Panc1 (cell line): ENCODE measurements at regions not wholly inside any gene's neighbourhood (a gene's known extent, or its start where the extent isn't known, plus 50 kb on each side); places are given as distances from the start of the nearest gene placed in this dataset.

Experiments used
- ATAC-seq: fragments of 200-7000 bp; cut with Tn5 transposase; 2 replicates; pipeline ENCODE4 v1.9.1; 2020; ENCODE audit warnings: mild to moderate bottlenecking, moderate library complexity
- BruUV-seq: library from RNA; stranded (reverse); fragments of 400-500 nt; replicated peaks from 2 replicates; lab custom pipeline; 2021; lab: Mats Ljungman, UMichigan
- CTCF ChIA-PET: fragments of 300-600 bp; sonication (Branson Sonifier 250); formaldehyde crosslinking; loops from one replicate; lab custom pipeline; 2022; ENCODE audit warnings: antibody characterized with exemption; lab: Charles Lee
- POLR2A ChIA-PET: fragments of 300-600 bp; sonication (Branson Sonifier 250); formaldehyde crosslinking; loops from one replicate; lab custom pipeline; 2022; ENCODE audit warnings: antibody characterized with exemption; lab: Charles Lee
- DNase-seq: peaks from one replicate; pipeline ENCODE4 v3.0.0-alpha.2; 2010; ENCODE audit warnings: low read depth, low spot score
- H3K27ac ChIP-seq: 2 replicates; pipeline ENCODE4 v1.5.1; 2011; ENCODE audit warnings: mild to moderate bottlenecking, low read length, inconsistent platforms
- H3K27me3 ChIP-seq: fragments of 200-500 bp; sonication (Bioruptor generic); 2 replicates; pipeline ENCODE4 v1.6.0; 2014; ENCODE audit warnings: low read length, inconsistent platforms; ENCODE audit not compliant: control insufficient read depth, insufficient read depth
- H3K36me3 ChIP-seq: fragments of 200-500 bp; sonication (Bioruptor generic); 2 replicates; pipeline ENCODE4 v1.5.1; 2014; ENCODE audit warnings: inconsistent platforms, mild to moderate bottlenecking, low read length, moderate library complexity; ENCODE audit not compliant: control insufficient read depth, insufficient read depth
- H3K4me1 ChIP-seq: 2 replicates; pipeline ENCODE4 v1.5.1; 2011; ENCODE audit warnings: inconsistent platforms, mild to moderate bottlenecking, low read length, moderate library complexity; ENCODE audit not compliant: control insufficient read depth, insufficient read depth
- H3K4me3 ChIP-seq, 2 experiments: 2 replicates each; pipeline ENCODE4 v1.5.1; 2011 to 2012; ENCODE audit warnings: low read depth in 2 of 2, low read length in 2 of 2, mild to moderate bottlenecking in 2 of 2, inconsistent platforms in 1 of 2, moderate library complexity in 1 of 2
- H3K9me3 ChIP-seq: fragments of 200-500 bp; sonication (Bioruptor generic); 2 replicates; pipeline ENCODE4 v1.5.1; 2014; ENCODE audit warnings: low read depth, mild to moderate bottlenecking, inconsistent platforms, low read length, moderate library complexity; ENCODE audit not compliant: control insufficient read depth, insufficient read depth
- POLR2AphosphoS5 ChIP-seq: IDR thresholded peaks from 2 replicates; pipeline ENCODE4 v1.6.1; 2012; ENCODE audit warnings: mild to moderate bottlenecking, low read depth, low read length, moderate library complexity
- SIN3A ChIP-seq: IDR thresholded peaks from 2 replicates; pipeline ENCODE4 v1.6.1; 2012; ENCODE audit warnings: low read depth, mild to moderate bottlenecking, low read length, moderate library complexity, borderline replicate concordance; ENCODE audit not compliant: insufficient read depth
- TCF7L2 ChIP-seq: IDR thresholded peaks from 2 replicates; pipeline ENCODE4 v1.6.1; 2011; ENCODE audit warnings: mild to moderate bottlenecking, low read depth, low read length, inconsistent platforms
- in situ Hi-C: cut with HindIII; loops from 2 replicates; pipeline ENCODE4 v1.10.0; 2016; ENCODE audit warnings: low sequenced_read_pairs, low pct_unique_long_range_greater_than_20kb
- intact Hi-C: fragments of 100-400 bp; cut with micrococcal nuclease; formaldehyde crosslinking; loops from one replicate; pipeline ENCODE4 v1.10.0; 2022; ENCODE audit not compliant: unreplicated experiment
- TF ChIP-seq, protein P1 (sequence below), 2 experiments: IDR thresholded peaks; 2 replicates each; pipeline ENCODE4 v1.6.1; 2011 to 2012; ENCODE audit warnings: low read depth in 2 of 2, control low read depth in 1 of 2, low read length in 1 of 2, mild to moderate bottlenecking in 1 of 2, moderate library complexity in 1 of 2; ENCODE audit not compliant: insufficient read depth in 1 of 2
- TF ChIP-seq, protein P2 (sequence below): fragments of 450-650 bp; IDR thresholded peaks from 2 replicates; pipeline ENCODE4 v1.5.1; 2017; ENCODE audit warnings: mild to moderate bottlenecking

DNA sequence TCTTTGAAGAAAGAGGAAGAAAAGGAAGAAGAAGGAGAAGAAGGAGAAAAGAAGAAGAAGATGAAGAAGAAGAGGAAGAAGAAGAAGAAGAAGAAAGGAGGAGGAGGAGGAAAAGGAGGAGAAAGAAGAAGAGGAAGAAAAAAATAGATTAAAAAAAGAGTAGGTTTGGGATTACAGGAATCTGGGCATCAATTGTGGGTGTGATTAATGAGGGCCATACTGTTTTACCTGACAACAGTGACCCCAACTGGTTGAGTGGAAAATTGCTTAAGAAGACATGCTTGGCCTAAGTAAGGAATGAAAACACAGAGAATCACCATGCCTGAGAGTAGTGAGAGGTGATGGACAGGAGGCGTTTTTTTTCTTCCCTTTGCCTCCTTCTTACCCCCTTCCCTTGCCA is 114.6 kb downstream of the FAM170A start:
- Histone ChIP-seq H3K36me3 (no peaks in the 10 kb centered on the region), H3K27me3 (no peaks in the 10 kb centered on the region; the same call in 1 of the 2 replicates), H3K4me3 (no peak overlapping the region), H3K4me1 (no peaks in the 10 kb centered on the region), H3K27ac (no peak overlapping the region), H3K9me3 (no peaks in the 10 kb centered on the region)
- ATAC-seq (no peak), DNase-seq (peak; percentile 13)
- intact Hi-C loops = loop anchor here (5.0 kb wide), 1 partner anchor 272 kb away; no protein-coding TSS in a partner anchor
- CTCF ChIA-PET = no interaction called here
- in situ Hi-C loops = no loop called here
- BruUV-seq = no TSS peak
- TF ChIP-seq, protein P1, sequence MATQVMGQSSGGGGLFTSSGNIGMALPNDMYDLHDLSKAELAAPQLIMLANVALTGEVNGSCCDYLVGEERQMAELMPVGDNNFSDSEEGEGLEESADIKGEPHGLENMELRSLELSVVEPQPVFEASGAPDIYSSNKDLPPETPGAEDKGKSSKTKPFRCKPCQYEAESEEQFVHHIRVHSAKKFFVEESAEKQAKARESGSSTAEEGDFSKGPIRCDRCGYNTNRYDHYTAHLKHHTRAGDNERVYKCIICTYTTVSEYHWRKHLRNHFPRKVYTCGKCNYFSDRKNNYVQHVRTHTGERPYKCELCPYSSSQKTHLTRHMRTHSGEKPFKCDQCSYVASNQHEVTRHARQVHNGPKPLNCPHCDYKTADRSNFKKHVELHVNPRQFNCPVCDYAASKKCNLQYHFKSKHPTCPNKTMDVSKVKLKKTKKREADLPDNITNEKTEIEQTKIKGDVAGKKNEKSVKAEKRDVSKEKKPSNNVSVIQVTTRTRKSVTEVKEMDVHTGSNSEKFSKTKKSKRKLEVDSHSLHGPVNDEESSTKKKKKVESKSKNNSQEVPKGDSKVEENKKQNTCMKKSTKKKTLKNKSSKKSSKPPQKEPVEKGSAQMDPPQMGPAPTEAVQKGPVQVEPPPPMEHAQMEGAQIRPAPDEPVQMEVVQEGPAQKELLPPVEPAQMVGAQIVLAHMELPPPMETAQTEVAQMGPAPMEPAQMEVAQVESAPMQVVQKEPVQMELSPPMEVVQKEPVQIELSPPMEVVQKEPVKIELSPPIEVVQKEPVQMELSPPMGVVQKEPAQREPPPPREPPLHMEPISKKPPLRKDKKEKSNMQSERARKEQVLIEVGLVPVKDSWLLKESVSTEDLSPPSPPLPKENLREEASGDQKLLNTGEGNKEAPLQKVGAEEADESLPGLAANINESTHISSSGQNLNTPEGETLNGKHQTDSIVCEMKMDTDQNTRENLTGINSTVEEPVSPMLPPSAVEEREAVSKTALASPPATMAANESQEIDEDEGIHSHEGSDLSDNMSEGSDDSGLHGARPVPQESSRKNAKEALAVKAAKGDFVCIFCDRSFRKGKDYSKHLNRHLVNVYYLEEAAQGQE (IDR thresholded peaks at IDR 0.05; ENCODE audit: insufficient read depth in 1 of 2, low read depth in 2 of 2, low read length in 1 of 2) = no peak
- TF ChIP-seq, protein P2, sequence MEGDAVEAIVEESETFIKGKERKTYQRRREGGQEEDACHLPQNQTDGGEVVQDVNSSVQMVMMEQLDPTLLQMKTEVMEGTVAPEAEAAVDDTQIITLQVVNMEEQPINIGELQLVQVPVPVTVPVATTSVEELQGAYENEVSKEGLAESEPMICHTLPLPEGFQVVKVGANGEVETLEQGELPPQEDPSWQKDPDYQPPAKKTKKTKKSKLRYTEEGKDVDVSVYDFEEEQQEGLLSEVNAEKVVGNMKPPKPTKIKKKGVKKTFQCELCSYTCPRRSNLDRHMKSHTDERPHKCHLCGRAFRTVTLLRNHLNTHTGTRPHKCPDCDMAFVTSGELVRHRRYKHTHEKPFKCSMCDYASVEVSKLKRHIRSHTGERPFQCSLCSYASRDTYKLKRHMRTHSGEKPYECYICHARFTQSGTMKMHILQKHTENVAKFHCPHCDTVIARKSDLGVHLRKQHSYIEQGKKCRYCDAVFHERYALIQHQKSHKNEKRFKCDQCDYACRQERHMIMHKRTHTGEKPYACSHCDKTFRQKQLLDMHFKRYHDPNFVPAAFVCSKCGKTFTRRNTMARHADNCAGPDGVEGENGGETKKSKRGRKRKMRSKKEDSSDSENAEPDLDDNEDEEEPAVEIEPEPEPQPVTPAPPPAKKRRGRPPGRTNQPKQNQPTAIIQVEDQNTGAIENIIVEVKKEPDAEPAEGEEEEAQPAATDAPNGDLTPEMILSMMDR = peak; percentile 47
- POLR2A ChIA-PET = no interaction called here

DNA sequence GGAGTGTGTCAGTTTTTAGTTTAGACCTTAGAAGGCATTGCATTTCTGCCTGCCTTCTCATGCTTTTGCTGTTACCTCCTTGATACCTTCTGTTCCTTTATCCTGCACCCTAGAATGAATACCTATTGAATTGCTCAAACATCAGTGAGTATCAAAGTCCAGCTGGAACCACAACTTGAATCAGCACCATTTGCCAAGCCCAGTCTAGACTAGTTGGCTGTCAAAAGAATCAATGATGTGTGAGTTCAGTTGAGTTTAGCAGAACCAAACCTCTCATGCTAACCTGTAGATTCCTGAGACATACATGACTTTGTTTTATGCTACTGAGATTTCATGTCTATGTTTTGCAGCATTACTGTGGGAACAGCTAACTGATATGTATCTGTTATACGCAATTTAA is 116.6 kb downstream of the FAM170A start:
- Histone ChIP-seq H3K36me3 (no peaks in the 10 kb centered on the region), H3K27ac (no peak overlapping the region), H3K27me3 (no peaks in the 10 kb centered on the region), H3K4me1 (no peaks in the 10 kb centered on the region), H3K9me3 (no peaks in the 10 kb centered on the region), H3K4me3 (no peak overlapping the region)
- TF ChIP-seq, protein P1 (IDR thresholded peaks at IDR 0.05; ENCODE audit: insufficient read depth in 1 of 2, low read depth in 2 of 2, low read length in 1 of 2) = no peak
- TF ChIP-seq POLR2AphosphoS5 (no peak), SIN3A (no peak), TCF7L2 (no peak)
- TF ChIP-seq, protein P2 = no peak
- ATAC-seq (no peak), DNase-seq (no peak)
- ChIA-PET CTCF (no interaction called here), POLR2A (no interaction called here)
- no TSS peak for BruUV-seq
- in situ Hi-C loops = no loop called here
- intact Hi-C loops = no loop called here
